GM12874 (cell line): ENCODE measurements at regions not wholly inside any gene's neighbourhood (a gene's known extent, or its start where the extent isn't known, plus 50 kb on each side); places are given as distances from the start of the nearest gene placed in this dataset.

Source experiments
- TF ChIP-seq, protein P1 (sequence below): IDR thresholded peaks from 2 replicates; pipeline ENCODE4 v1.5.1; 2011; ENCODE audit warnings: low read depth, mild to moderate bottlenecking, control low read depth, low read length, moderate library complexity; ENCODE audit not compliant: insufficient read depth

DNA sequence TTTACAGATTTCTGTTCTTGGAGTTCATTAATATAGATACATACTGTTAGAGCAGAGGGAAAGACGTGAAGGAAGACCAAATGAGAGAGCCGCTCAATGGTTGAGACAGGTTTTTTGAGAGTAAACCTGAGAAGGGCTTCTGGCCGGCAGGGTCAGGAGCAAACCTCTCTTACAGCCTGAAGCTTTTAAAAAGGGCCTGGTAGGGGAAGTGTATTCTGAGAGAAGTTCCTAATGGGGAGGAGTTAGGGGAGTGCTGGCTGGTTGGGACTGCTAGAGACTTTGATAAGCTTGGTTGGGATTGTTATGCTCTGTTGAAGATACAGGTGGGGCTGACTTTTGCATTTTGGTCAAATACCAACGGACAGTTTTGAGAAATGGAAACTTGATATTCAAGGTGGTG is 186.8 kb upstream of the PABPC4L start:
- TF ChIP-seq, protein P1, sequence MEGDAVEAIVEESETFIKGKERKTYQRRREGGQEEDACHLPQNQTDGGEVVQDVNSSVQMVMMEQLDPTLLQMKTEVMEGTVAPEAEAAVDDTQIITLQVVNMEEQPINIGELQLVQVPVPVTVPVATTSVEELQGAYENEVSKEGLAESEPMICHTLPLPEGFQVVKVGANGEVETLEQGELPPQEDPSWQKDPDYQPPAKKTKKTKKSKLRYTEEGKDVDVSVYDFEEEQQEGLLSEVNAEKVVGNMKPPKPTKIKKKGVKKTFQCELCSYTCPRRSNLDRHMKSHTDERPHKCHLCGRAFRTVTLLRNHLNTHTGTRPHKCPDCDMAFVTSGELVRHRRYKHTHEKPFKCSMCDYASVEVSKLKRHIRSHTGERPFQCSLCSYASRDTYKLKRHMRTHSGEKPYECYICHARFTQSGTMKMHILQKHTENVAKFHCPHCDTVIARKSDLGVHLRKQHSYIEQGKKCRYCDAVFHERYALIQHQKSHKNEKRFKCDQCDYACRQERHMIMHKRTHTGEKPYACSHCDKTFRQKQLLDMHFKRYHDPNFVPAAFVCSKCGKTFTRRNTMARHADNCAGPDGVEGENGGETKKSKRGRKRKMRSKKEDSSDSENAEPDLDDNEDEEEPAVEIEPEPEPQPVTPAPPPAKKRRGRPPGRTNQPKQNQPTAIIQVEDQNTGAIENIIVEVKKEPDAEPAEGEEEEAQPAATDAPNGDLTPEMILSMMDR, result no peak

DNA sequence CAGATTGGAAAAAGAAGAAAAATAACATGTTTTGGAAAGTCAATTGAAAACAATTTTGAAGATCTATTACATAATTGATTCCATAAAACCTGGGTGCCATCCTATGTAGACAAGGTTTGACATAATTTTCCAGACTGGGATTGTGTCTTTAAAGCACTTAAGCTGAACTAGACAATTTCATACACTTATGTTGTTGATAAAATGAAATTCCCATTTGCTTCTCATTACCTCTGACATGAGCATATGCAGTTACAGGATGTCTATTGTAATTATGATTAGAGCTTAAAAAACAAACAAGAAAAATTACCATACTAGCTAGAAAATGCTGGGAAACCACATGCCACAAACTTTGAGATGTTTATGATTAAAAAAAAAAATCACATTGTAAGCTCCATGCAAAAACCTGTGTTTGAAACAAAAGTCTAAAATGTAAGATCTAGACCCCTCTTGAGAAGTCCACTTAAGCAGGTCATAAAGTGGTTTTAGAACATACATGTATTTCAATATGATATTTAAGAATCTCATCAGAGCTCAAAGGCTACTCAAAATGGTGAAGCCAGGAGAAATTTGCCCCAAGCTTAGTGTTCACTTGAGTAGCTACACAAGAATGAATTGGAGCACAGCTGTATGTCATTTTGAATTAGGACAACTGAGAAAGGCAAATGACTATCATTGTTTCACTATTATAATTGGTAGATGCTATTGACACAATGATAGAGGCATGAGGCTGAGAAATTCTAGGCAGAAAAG is 181.1 kb upstream of the PABPC4L start:
- TF ChIP-seq, protein P1, result no peak

DNA sequence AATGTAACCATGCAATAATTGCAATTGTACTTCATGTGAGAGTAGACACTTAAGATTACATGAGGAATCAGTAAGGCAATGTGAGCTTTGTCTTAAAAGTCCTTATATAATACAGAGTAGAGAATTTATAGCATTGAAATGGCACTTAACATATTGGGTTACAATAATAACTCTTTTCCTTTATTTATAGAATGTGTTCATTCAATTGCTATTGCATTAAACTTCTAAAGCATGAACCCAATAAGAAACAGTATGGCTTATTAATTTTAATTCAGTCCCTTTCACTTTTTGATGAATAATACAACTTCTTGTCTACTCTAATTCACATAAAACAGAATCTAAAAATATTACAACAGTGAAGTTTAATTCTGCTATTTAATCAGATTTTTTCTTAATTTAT is 174.2 kb upstream of the PABPC4L start:
- TF ChIP-seq, protein P1, result no peak

DNA sequence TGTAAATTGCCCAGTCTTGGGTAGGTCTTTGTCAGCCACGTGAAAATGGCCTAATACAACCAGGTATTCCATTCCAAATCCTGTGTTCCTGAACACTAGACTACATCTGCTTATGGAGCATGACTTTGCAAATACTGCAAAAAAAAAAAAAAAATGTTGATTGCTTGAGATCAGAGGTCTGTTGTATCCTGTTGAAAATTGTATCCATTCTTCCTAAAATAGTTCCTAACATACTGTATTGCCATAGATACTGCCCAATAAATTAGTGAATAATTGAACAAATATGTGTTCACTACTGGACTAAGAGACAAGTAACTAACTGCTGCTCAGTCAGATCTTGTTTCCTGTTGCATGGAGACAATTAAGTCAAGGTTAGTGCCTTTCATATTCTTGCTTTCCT is 164.3 kb upstream of the PABPC4L start:
- TF ChIP-seq, protein P1, result no peak

DNA sequence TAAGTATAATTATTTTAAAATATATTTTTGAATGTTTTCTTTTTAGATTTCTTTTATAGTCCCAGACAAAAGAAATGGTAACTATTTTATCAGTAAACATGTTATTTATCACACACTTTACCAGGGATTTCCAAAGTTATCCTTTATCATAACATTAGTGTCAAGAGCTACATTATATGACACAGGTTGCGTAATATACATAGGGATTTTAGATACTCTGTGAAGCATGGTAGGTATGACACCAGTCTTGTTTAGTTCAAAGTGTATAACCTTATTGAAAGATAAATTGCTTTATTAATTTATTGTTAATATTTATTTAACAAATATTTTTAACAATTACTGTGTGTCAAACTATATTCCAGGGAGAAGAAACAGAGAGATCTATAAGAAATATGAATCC is 163.3 kb upstream of the PABPC4L start:
- TF ChIP-seq, protein P1, result no peak

DNA sequence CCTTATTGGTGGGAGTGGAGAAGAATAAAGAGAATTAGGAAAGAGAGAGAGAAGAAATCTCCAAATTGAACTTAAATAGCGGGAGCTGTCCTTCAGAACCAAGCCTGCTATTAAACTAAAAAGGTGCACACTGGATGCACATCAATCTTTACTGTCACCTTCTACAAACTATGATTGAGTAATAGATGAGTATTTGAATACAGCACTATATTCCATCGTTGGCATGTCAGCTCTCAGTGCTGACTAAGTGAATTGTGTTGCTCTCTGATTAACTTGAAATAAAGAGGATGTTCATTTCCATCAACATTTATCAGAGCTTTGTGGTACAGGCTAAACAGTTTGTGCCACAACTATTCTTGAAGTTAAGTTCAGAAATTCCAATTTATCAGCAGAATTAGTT is 143.7 kb upstream of the PABPC4L start:
- TF ChIP-seq, protein P1, result no peak

DNA sequence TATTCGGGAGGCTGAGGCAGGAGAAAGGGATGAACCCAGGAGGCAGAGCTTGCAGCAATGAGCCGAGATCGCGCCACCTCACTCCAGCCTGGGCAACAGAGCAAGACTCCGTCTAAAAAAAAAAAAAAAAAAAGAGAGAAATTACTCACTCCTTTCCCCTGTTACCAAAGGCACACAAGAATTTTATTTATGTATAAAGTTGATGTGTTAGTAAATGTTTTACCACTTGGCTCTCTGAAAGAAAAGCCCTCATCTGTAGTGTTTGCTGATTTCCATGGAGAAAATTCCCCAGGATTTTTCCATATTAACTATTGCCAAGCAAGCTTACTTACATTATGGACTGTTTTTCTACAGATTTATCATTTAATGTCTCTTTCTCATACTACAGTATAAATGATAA is 142.1 kb upstream of the PABPC4L start:
- TF ChIP-seq, protein P1, result no peak
